ENCODE measurements at regions not wholly inside any gene's neighbourhood (a gene's known extent, or its start where the extent isn't known, plus 50 kb on each side); places are given as distances from the start of the nearest gene placed in this dataset.
"Not testable (repeated sequence)": the region's sequence is repeated elsewhere in the genome, so short reads cannot be mapped to it uniquely, and the experiment has no call there.

- no peak overlapping the region for H3K4me3 ChIP-seq
- no peaks in the 10 kb centered on the region for H3K36me3 ChIP-seq
- H3K27ac ChIP-seq = no peak overlapping the region
- H3K4me1 Mint-ChIP-seq = peaks cover 9% of the 10 kb centered on the region
- H3K9ac ChIP-seq = no peak overlapping the region
- H3K79me2 ChIP-seq (ENCODE audit: low read depth) = no peaks in the 10 kb centered on the region
- H3F3A ChIP-seq (ENCODE audit: low read depth) = no peaks in the 10 kb centered on the region
- H3K27me3 Mint-ChIP-seq (ENCODE audit: insufficient read depth, low read depth) = peaks cover 7% of the 10 kb centered on the region
- no peak for DNase-seq (ENCODE audit: low spot score)
- H3K4me2 ChIP-seq = no peak overlapping the region
- no peak overlapping the region for H3K27ac Mint-ChIP-seq
- no peaks in the 10 kb centered on the region for H3K4me1 ChIP-seq
- H3K4me3 Mint-ChIP-seq = no peak overlapping the region
- H3K9me3 Mint-ChIP-seq = no peaks in the 10 kb centered on the region
- H3K27me3 ChIP-seq = peaks cover 10% of the 10 kb centered on the region
- no peaks in the 10 kb centered on the region for H3K9me3 ChIP-seq (ENCODE audit: low read depth)
- TF ChIP-seq EZH2phosphoT487 (IDR thresholded peaks at IDR 0.05) (no peak), EZH2 (IDR thresholded peaks at IDR 0.05) (no peak), CTCF (IDR thresholded peaks at IDR 0.05) (no peak)
- no peaks in the 10 kb centered on the region for H4K20me1 ChIP-seq (ENCODE audit: low read depth)
- no peaks in the 10 kb centered on the region for H3K36me3 Mint-ChIP-seq
- no peak overlapping the region for H2AFZ ChIP-seq (replicated peaks)
Measured at GRCh38 chr1:112144733-112145426, 155.4 kb upstream of the KCND3 start.

GRCh38 chr1:112146201-112146715, 156.8 kb upstream of the KCND3 start:
- Histone ChIP-seq H3K9me3 (ENCODE audit: low read depth) (no peaks in the 10 kb centered on the region), H3K9ac (no peak overlapping the region), H3K4me3 (no peak overlapping the region), H3K27me3 (no peaks in the 10 kb centered on the region), H3K36me3 (no peaks in the 10 kb centered on the region), H3K4me1 (no peaks in the 10 kb centered on the region), H3K79me2 (ENCODE audit: low read depth) (no peaks in the 10 kb centered on the region), H3K4me2 (no peak overlapping the region), H3F3A (ENCODE audit: low read depth) (no peaks in the 10 kb centered on the region), H2AFZ (replicated peaks) (no peak overlapping the region), H3K27ac (no peak overlapping the region), H4K20me1 (ENCODE audit: low read depth) (no peaks in the 10 kb centered on the region)
- peaks cover 9% of the 10 kb centered on the region for H3K4me1 Mint-ChIP-seq
- no peak for DNase-seq (ENCODE audit: low spot score)
- H3K9me3 Mint-ChIP-seq = no peaks in the 10 kb centered on the region
- TF ChIP-seq CTCF (IDR thresholded peaks at IDR 0.05) = no peak
- no peak for TF ChIP-seq EZH2phosphoT487 (IDR thresholded peaks at IDR 0.05)
- H3K27me3 Mint-ChIP-seq (ENCODE audit: insufficient read depth, low read depth) = peaks cover 7% of the 10 kb centered on the region
- H3K27ac Mint-ChIP-seq = no peak overlapping the region
- H3K4me3 Mint-ChIP-seq = no peak overlapping the region
- no peaks in the 10 kb centered on the region for H3K36me3 Mint-ChIP-seq

- not testable (repeated sequence) for H3K27me3 Mint-ChIP-seq (ENCODE audit: insufficient read depth, low read depth); DNase-seq (ENCODE audit: low spot score); H3K4me1 Mint-ChIP-seq; H3K79me2 ChIP-seq (ENCODE audit: low read depth); H3K9me3 Mint-ChIP-seq; H3K9me3 ChIP-seq (ENCODE audit: low read depth); H3K27ac Mint-ChIP-seq; H4K20me1 ChIP-seq (ENCODE audit: low read depth); H2AFZ ChIP-seq (replicated peaks); H3K4me3 ChIP-seq; H3K9ac ChIP-seq; H3F3A ChIP-seq (ENCODE audit: low read depth); H3K4me1 ChIP-seq; H3K27me3 ChIP-seq; H3K36me3 Mint-ChIP-seq; H3K4me2 ChIP-seq; H3K27ac ChIP-seq; H3K4me3 Mint-ChIP-seq; H3K36me3 ChIP-seq
Measured at GRCh38 chr1:112160214-112160613, 170.7 kb upstream of the KCND3 start.

- H3K36me3 ChIP-seq = no peaks in the 10 kb centered on the region
- H3K79me2 ChIP-seq (ENCODE audit: low read depth) = no peaks in the 10 kb centered on the region
- H3K4me3 Mint-ChIP-seq = no peak overlapping the region
- peaks cover 2% of the 10 kb centered on the region for H3K9me3 Mint-ChIP-seq
- peaks cover 2% of the 10 kb centered on the region for H3K4me1 Mint-ChIP-seq
- H3K27me3 ChIP-seq = peaks cover 7% of the 10 kb centered on the region
- H3K27ac Mint-ChIP-seq = no peak overlapping the region
- TF ChIP-seq EZH2 (IDR thresholded peaks at IDR 0.05) (no peak), CTCF (IDR thresholded peaks at IDR 0.05) (no peak), EZH2phosphoT487 (IDR thresholded peaks at IDR 0.05) (no peak)
- H3K4me2 ChIP-seq = no peak overlapping the region
- H2AFZ ChIP-seq (replicated peaks) = no peak overlapping the region
- no peaks in the 10 kb centered on the region for H3K36me3 Mint-ChIP-seq
- H4K20me1 ChIP-seq (ENCODE audit: low read depth) = no peaks in the 10 kb centered on the region
- no peaks in the 10 kb centered on the region for H3K4me1 ChIP-seq
- H3F3A ChIP-seq (ENCODE audit: low read depth) = no peaks in the 10 kb centered on the region
- peaks cover 5% of the 10 kb centered on the region for H3K27me3 Mint-ChIP-seq (ENCODE audit: insufficient read depth, low read depth)
- no peak overlapping the region for H3K27ac ChIP-seq
- no peaks in the 10 kb centered on the region for H3K9me3 ChIP-seq (ENCODE audit: low read depth)
- no peak for DNase-seq (ENCODE audit: low spot score)
- no peak overlapping the region for H3K4me3 ChIP-seq
- H3K9ac ChIP-seq = no peak overlapping the region
Measured at GRCh38 chr1:112165375-112165774, 175.9 kb upstream of the KCND3 start.
